Lower leg skin (tissue), 4 donors: ENCODE measurements at regions not wholly inside any gene's neighbourhood (a gene's known extent, or its start where the extent isn't known, plus 50 kb on each side); places are given as distances from the start of the nearest gene placed in this dataset.
A peak's percentile ranks its signal among the peaks of the same experiment; 100 is the strongest.

Source experiments
- DNase-seq, 2 donors: peaks; one replicate each; pipeline ENCODE4 v3.0.0-alpha.2; 2019; ENCODE audit warnings: low spot score in 2 of 2
- H3K4me3 ChIP-seq: fragments of 200-600 bp; sonication (generic); 2 replicates; pipeline ENCODE4 v1.5.1; 2017; ENCODE audit warnings: mild to moderate bottlenecking, low read depth; ENCODE audit not compliant: poor library complexity, severe bottlenecking
- CTCF ChIP-seq, 3 donors: fragments of 450-650 bp; IDR thresholded peaks; one replicate each; pipeline ENCODE4 v1.5.1; 2016; ENCODE audit warnings: antibody characterized with exemption in 3 of 3, mild to moderate bottlenecking in 3 of 3, moderate library complexity in 2 of 3
- POLR2A ChIP-seq, 2 donors: fragments of 450-650 bp; IDR thresholded peaks; one replicate each; pipeline ENCODE4 v1.6.1; 2016 to 2017; ENCODE audit warnings: antibody characterized with exemption in 2 of 2, mild to moderate bottlenecking in 1 of 2, moderate library complexity in 1 of 2
- WGBS, 2 donors: methylation state at CpG; one replicate each; pipeline ENCODE4 v1.1.5; 2018; 5-methylcytosine and 5-hydroxymethylcytosine counted together
- intact Hi-C: fragments of 100-400 bp; cut with DNase I; formaldehyde crosslinking; loops from one replicate; pipeline ENCODE4 v1.15.0; 2023; ENCODE audit warnings: low total_unique reads

GRCh38 chr5:135651156-135651555 is 72.4 kb upstream of the CXCL14 start:
- DNase-seq, result peak; percentile 53 to 67
- TF ChIP-seq POLR2A (IDR thresholded peaks at IDR 0.05) (no peak), CTCF (IDR thresholded peaks at IDR 0.05) (no peak)
- intact Hi-C loops, result no loop called here
- no peak overlapping the region for H3K4me3 ChIP-seq

- H3K4me3 ChIP-seq, result no peak overlapping the region
- TF ChIP-seq CTCF (IDR thresholded peaks at IDR 0.05) (no peak), POLR2A (IDR thresholded peaks at IDR 0.05) (no peak)
- intact Hi-C loops, result no loop called here
- WGBS, 2 donors, result 53 to 67% methylated on average over 2 of the region's 2 CpGs
- DNase-seq, result peak; percentile 43 to 72
Measured at GRCh38 chr5:135650081-135650480, 71.3 kb upstream of the CXCL14 start.

- DNase-seq, result peak in 1 of 2 donors; percentile 53
- no peak overlapping the region for H3K4me3 ChIP-seq
- TF ChIP-seq CTCF (IDR thresholded peaks at IDR 0.05), result no peak
- no peak for TF ChIP-seq POLR2A (IDR thresholded peaks at IDR 0.05)
- intact Hi-C loops, result no loop called here
- WGBS, 2 donors, result 84 to 89% methylated on average over 3 of the region's 3 CpGs
Measured at GRCh38 chr5:135649435-135649834, 70.6 kb upstream of the CXCL14 start.

- intact Hi-C loops, result no loop called here
- 17 to 36% methylated on average over 2 of the region's 2 CpGs for WGBS, 2 donors
- peak in 1 of 2 donors; percentile 59 for DNase-seq
- TF ChIP-seq CTCF (IDR thresholded peaks at IDR 0.05) (no peak), POLR2A (IDR thresholded peaks at IDR 0.05) (no peak)
- no peak overlapping the region for H3K4me3 ChIP-seq
Measured at GRCh38 chr5:135648116-135648515, 69.3 kb upstream of the CXCL14 start.

GRCh38 chr5:135645336-135646180 is 66.8 kb upstream of the CXCL14 start:
- TF ChIP-seq CTCF (IDR thresholded peaks at IDR 0.05), result no peak
- no peak for TF ChIP-seq POLR2A (IDR thresholded peaks at IDR 0.05)
- DNase-seq, result peak; percentile 77 to 92
- H3K4me3 ChIP-seq, result no peak overlapping the region
- 46 to 53% methylated on average over 8 of the region's 8 CpGs for WGBS, 2 donors
- intact Hi-C loops, result no loop called here

- peak in 1 of 2 donors; percentile 77 for DNase-seq
- 73 to 79% methylated on average over 6 of the region's 6 CpGs for WGBS, 2 donors
Measured at GRCh38 chr5:135644816-135645215, 66.0 kb upstream of the CXCL14 start.

More at GRCh38 chr5:135644816-135645215, 66.0 kb upstream of the CXCL14 start:
- TF ChIP-seq CTCF (IDR thresholded peaks at IDR 0.05) (no peak), POLR2A (IDR thresholded peaks at IDR 0.05) (no peak)
- intact Hi-C loops, result no loop called here
- H3K4me3 ChIP-seq, result no peak overlapping the region
